Lower lobe of right lung (tissue), 2 donors: ENCODE measurements at regions not wholly inside any gene's neighbourhood (a gene's known extent, or its start where the extent isn't known, plus 50 kb on each side); places are given as distances from the start of the nearest gene placed in this dataset.

ENCODE experiments used
- ATAC-seq, 2 donors: fragments of 200-7000 bp; cut with Tn5 transposase; one replicate each; pipeline ENCODE4 v1.9.1; 2020 to 2022; ENCODE audit warnings: mild to moderate bottlenecking in 2 of 2, moderate library complexity in 2 of 2
- DNase-seq: peaks from one replicate; pipeline ENCODE4 v3.0.0-alpha.2; 2020
- H3K27ac ChIP-seq: fragments of 200-600 bp; one replicate; pipeline ENCODE4 v1.8.0; 2022
- H3K27me3 ChIP-seq: fragments of 200-600 bp; one replicate; pipeline ENCODE4 v1.8.0; 2022; ENCODE audit warnings: low read depth
- H3K36me3 ChIP-seq: fragments of 200-600 bp; one replicate; pipeline ENCODE4 v1.8.0; 2022; ENCODE audit warnings: mild to moderate bottlenecking
- H3K4me1 ChIP-seq: fragments of 200-600 bp; one replicate; pipeline ENCODE4 v1.8.0; 2022
- H3K4me3 ChIP-seq: fragments of 200-600 bp; one replicate; pipeline ENCODE4 v1.8.0; 2022; ENCODE audit warnings: mild to moderate bottlenecking
- H3K9me3 ChIP-seq: fragments of 200-600 bp; one replicate; pipeline ENCODE4 v1.8.0; 2022
- intact Hi-C: fragments of 100-400 bp; cut with DNase I; formaldehyde crosslinking; loops from one replicate; pipeline ENCODE4 v1.11.0; 2022
- TF ChIP-seq, protein P1 (sequence below): fragments of 200-600 bp; IDR thresholded peaks from one replicate; pipeline ENCODE4 v1.8.0; 2022; ENCODE audit warnings: antibody characterized with exemption, mild to moderate bottlenecking
- donor health status: DM: no; HTN: yes; CAD: no; lungs with severe emphysema.

DNA sequence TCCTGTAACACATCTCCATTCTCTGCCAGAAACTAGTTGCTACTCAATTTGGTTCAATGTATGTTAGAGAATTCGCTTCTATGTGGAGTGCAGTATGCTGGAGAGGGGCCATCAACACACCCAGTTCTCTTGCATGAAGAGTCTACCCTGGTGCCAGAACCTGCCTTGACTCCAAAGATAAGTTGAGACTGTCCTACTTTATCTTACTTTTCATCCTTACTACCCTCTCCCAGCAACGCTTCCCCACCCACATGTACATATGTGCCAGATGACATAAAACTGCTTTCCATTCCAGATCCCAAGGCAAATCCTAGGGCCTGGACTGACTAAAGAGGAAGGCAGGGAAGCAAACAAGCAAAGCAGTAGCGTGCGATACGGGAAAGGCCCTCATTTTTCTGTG, 442.6 kb upstream of the THRB start:
- no peak for DNase-seq
- Histone ChIP-seq H3K36me3 (no peaks in the 10 kb centered on the region), H3K9me3 (no peaks in the 10 kb centered on the region), H3K4me3 (no peak overlapping the region), H3K27ac (no peak overlapping the region), H3K4me1 (no peaks in the 10 kb centered on the region), H3K27me3 (no peaks in the 10 kb centered on the region)
- intact Hi-C loops = no loop called here
- ATAC-seq = peak in 1 of 2 donors; percentile 17
- TF ChIP-seq, protein P1, sequence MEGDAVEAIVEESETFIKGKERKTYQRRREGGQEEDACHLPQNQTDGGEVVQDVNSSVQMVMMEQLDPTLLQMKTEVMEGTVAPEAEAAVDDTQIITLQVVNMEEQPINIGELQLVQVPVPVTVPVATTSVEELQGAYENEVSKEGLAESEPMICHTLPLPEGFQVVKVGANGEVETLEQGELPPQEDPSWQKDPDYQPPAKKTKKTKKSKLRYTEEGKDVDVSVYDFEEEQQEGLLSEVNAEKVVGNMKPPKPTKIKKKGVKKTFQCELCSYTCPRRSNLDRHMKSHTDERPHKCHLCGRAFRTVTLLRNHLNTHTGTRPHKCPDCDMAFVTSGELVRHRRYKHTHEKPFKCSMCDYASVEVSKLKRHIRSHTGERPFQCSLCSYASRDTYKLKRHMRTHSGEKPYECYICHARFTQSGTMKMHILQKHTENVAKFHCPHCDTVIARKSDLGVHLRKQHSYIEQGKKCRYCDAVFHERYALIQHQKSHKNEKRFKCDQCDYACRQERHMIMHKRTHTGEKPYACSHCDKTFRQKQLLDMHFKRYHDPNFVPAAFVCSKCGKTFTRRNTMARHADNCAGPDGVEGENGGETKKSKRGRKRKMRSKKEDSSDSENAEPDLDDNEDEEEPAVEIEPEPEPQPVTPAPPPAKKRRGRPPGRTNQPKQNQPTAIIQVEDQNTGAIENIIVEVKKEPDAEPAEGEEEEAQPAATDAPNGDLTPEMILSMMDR = no peak

DNA sequence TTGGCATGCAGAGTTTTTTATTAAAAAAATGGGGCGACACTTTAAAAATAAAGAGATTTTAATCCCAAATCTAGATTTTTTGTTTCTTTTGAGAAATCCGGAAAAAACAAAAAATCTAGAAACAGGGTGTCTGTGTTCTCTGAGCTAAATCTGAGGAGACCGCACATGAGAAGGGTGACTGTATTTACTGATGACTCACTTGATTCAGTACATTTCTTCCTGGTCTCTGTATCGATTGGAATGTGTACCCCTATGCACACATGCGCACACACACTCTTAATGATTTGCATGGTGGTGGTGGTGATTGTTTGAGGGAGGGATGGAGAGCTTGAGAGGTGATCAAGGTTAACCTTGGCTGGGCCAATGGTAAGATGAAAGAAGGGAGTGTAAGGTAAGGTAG, 443.1 kb upstream of the THRB start:
- Histone ChIP-seq H3K27me3 (no peaks in the 10 kb centered on the region), H3K27ac (no peak overlapping the region), H3K9me3 (no peaks in the 10 kb centered on the region), H3K4me1 (no peaks in the 10 kb centered on the region), H3K4me3 (no peak overlapping the region), H3K36me3 (no peaks in the 10 kb centered on the region)
- intact Hi-C loops = no loop called here
- TF ChIP-seq, protein P1 = no peak
- no peak for ATAC-seq
- no peak for DNase-seq

DNA sequence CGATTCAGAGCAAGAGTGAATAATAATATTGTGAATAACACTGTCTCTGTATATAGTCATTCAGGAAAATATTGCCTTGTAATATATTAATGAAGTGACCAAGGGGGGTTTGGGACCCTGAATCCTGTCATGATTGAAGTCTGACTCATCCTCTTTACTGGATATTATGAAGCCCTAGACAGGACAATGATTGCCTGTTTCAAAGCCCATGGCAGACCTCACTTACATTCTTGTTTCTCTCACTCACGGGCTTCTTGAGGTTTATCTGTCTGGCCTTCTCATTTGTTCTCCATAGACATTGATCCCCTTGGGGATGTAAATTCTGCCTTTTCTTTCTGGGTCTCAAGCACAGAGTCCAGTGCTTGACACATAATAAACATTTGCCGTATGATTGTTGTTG, 449.3 kb upstream of the THRB start:
- no peak for DNase-seq
- no peak overlapping the region for H3K27ac ChIP-seq
- intact Hi-C loops = no loop called here
- no peak overlapping the region for H3K4me3 ChIP-seq
- H3K36me3 ChIP-seq = no peaks in the 10 kb centered on the region
- no peaks in the 10 kb centered on the region for H3K4me1 ChIP-seq
- TF ChIP-seq, protein P1 = no peak
- H3K9me3 ChIP-seq = no peaks in the 10 kb centered on the region
- H3K27me3 ChIP-seq = no peaks in the 10 kb centered on the region
- no peak for ATAC-seq

DNA sequence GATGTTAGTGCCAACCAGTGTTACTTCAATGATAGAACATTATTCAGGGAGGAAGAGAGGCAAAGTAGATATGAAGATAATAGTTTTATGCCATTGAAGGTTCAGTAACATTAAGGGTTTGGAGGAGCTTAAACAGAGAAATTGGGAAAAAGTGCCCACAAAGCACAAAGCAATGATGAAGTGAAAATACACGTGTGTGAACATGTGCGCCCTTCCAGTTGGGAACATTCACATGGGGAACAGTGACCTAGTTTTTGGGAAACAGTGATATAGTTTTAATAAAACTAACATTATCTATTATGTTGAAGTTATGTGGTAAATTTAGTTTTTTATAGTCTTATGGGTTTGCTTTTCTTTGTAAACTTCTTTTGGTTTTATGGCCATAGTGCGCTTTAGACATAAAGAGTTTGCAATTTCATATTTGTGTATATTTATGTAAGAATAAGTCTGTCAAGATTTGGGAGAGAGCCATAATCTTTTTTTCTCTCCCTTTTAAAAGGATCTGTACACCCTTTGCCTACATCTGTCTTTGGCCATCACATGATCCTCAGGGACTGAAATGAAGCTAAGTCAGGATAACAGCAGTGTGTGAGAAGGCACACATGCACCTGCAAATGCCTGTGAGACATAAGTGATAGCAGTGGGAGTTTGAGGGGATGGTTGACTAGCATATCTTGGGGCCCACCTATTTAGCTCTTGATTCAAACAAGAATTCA, 450.3 kb upstream of the THRB start:
- intact Hi-C loops = no loop called here
- Histone ChIP-seq H3K4me3 (no peak overlapping the region), H3K36me3 (no peaks in the 10 kb centered on the region), H3K9me3 (no peaks in the 10 kb centered on the region), H3K27ac (no peak overlapping the region), H3K4me1 (no peaks in the 10 kb centered on the region), H3K27me3 (no peaks in the 10 kb centered on the region)
- DNase-seq (no peak), ATAC-seq (no peak)
- TF ChIP-seq, protein P1 = no peak

GRCh38 chr3:24945563-24945962, 450.9 kb upstream of the THRB start:
- Histone ChIP-seq H3K27me3 (no peaks in the 10 kb centered on the region), H3K9me3 (no peaks in the 10 kb centered on the region), H3K4me3 (no peak overlapping the region), H3K4me1 (no peaks in the 10 kb centered on the region), H3K27ac (no peak overlapping the region), H3K36me3 (no peaks in the 10 kb centered on the region)
- intact Hi-C loops = no loop called here
- ATAC-seq = no peak
- TF ChIP-seq, protein P1 = no peak
- DNase-seq = no peak
